DMS153 treated with DMSO at 0.1 percent for 48 hours (cell line): ENCODE measurements at regions not wholly inside any gene's neighbourhood (a gene's known extent, or its start where the extent isn't known, plus 50 kb on each side); places are given as distances from the start of the nearest gene placed in this dataset.
"Not testable (repeated sequence)": the region's sequence is repeated elsewhere in the genome, so short reads cannot be mapped to it uniquely, and the experiment has no call there.

Source experiments
- DNase-seq: peaks from one replicate; lab custom pipeline; 2025; ENCODE audit not compliant: unreplicated experiment; lab: John Stamatoyannopoulos, UW

- no peak for DNase-seq
These were observed 235.7 kb upstream of the TARS1 start for GRCh38 chr5:33205079-33205478.

GRCh38 chr5:33205727-33206410 lies 234.9 kb upstream of the TARS1 start:
- no peak for DNase-seq

- no peak for DNase-seq
These were observed 233.7 kb upstream of the TARS1 start for GRCh38 chr5:33206962-33207506.

GRCh38 chr5:33209252-33209651 lies 231.5 kb upstream of the TARS1 start:
- DNase-seq, result no peak

- DNase-seq, result not testable (repeated sequence)
These were observed 230.5 kb upstream of the TARS1 start for GRCh38 chr5:33210221-33210620.

- DNase-seq, result no peak
These were observed 229.8 kb upstream of the TARS1 start for GRCh38 chr5:33210978-33211377.

- no peak for DNase-seq
These were observed 228.3 kb upstream of the TARS1 start for GRCh38 chr5:33212439-33212838.

- DNase-seq, result no peak
These were observed 227.9 kb upstream of the TARS1 start for GRCh38 chr5:33212900-33213299.

- no peak for DNase-seq
These were observed 217.0 kb upstream of the TARS1 start for GRCh38 chr5:33223563-33224284.

- DNase-seq, result no peak
These were observed 216.3 kb upstream of the TARS1 start for GRCh38 chr5:33224285-33224961.

GRCh38 chr5:33227247-33227646 lies 213.5 kb upstream of the TARS1 start:
- DNase-seq, result no peak

GRCh38 chr5:33227746-33228145 lies 213.0 kb upstream of the TARS1 start:
- no peak for DNase-seq

GRCh38 chr5:33228149-33228548 lies 212.6 kb upstream of the TARS1 start:
- no peak for DNase-seq

- DNase-seq, result no peak
These were observed 211.5 kb upstream of the TARS1 start for GRCh38 chr5:33229216-33229615.

GRCh38 chr5:33230467-33231078 lies 210.2 kb upstream of the TARS1 start:
- no peak for DNase-seq

- DNase-seq, result no peak
These were observed 209.5 kb upstream of the TARS1 start for GRCh38 chr5:33231214-33231710.

GRCh38 chr5:33231935-33232334 lies 208.8 kb upstream of the TARS1 start:
- DNase-seq, result no peak

- DNase-seq, result no peak
These were observed 207.8 kb upstream of the TARS1 start for GRCh38 chr5:33232731-33233505.

GRCh38 chr5:33235304-33235703 lies 205.5 kb upstream of the TARS1 start:
- no peak for DNase-seq

GRCh38 chr5:33235824-33236223 lies 204.9 kb upstream of the TARS1 start:
- DNase-seq, result no peak
